IMR-90 (cell line): ENCODE measurements at regions not wholly inside any gene's neighbourhood (a gene's known extent, or its start where the extent isn't known, plus 50 kb on each side); places are given as distances from the start of the nearest gene placed in this dataset.
"Not testable (repeated sequence)": the region's sequence is repeated elsewhere in the genome, so short reads cannot be mapped to it uniquely, and the experiment has no call there.

ENCODE experiments used
- ATAC-seq: fragments of 200-7000 bp; cut with Tn5 transposase; 2 replicates; pipeline ENCODE4 v1.9.1; 2020; ENCODE audit warnings: low read depth, mild to moderate bottlenecking, moderate library complexity
- BruUV-seq: library from RNA; stranded (reverse); fragments of 400-500 nt; replicated peaks from 2 replicates; lab custom pipeline; 2021; lab: Mats Ljungman, UMichigan
- CTCF ChIA-PET: fragments of 300-600 bp; formaldehyde crosslinking; extraction: SDS; loops from one replicate; lab custom pipeline; 2021; ENCODE audit warnings: antibody characterized with exemption; lab: Yijun Ruan, JAX
- POLR2A ChIA-PET: fragments of 300-600 bp; sonication (Branson Sonifier 250); formaldehyde crosslinking; loops from one replicate; lab custom pipeline; 2022; ENCODE audit warnings: antibody characterized with exemption; ENCODE audit not compliant: unreplicated experiment; lab: Charles Lee
- DNase-seq: peaks from one replicate; pipeline ENCODE4 v3.0.0; 2013
- H2AFZ ChIP-seq: replicated peaks from 2 replicates; pipeline ENCODE3; 2013; ENCODE audit warnings: low read length, mild to moderate bottlenecking; ENCODE audit not compliant: poor library complexity
- H2AK5ac ChIP-seq: 2 replicates; pipeline ENCODE4 v1.6.1; 2013; ENCODE audit warnings: low read depth, low read length, inconsistent platforms
- H2AK9ac ChIP-seq: replicated peaks from 2 replicates; pipeline ENCODE3; 2013; ENCODE audit warnings: mild to moderate bottlenecking, low read depth, low read length, moderate library complexity; ENCODE audit not compliant: poor library complexity
- H2BK120ac ChIP-seq: 2 replicates; pipeline ENCODE4 v1.6.1; 2013; ENCODE audit warnings: low read depth, low read length, inconsistent platforms
- H2BK15ac ChIP-seq: 3 replicates; pipeline ENCODE4 v1.6.1; 2013; ENCODE audit warnings: low read depth, low read length, inconsistent platforms
- H2BK20ac ChIP-seq: 2 replicates; pipeline ENCODE4 v1.6.1; 2013; ENCODE audit warnings: low read depth, mild to moderate bottlenecking, inconsistent platforms, low read length, moderate library complexity
- H2BK5ac ChIP-seq: 2 replicates; pipeline ENCODE4 v1.6.1; 2013; ENCODE audit warnings: mild to moderate bottlenecking, low read depth, low read length, inconsistent platforms; ENCODE audit not compliant: poor library complexity, severe bottlenecking
- H3K14ac ChIP-seq: replicated peaks from 2 replicates; pipeline ENCODE4 v1.6.1; 2013; ENCODE audit warnings: low read depth, low read length, inconsistent platforms
- H3K18ac ChIP-seq: 2 replicates; pipeline ENCODE4 v1.6.1; 2013; ENCODE audit warnings: low read depth, low read length, control low read depth
- H3K23ac ChIP-seq: 2 replicates; pipeline ENCODE4 v1.6.1; 2013; ENCODE audit warnings: low read depth, low read length, inconsistent platforms
- H3K27ac ChIP-seq: 2 replicates; pipeline ENCODE4 v1.5.1; 2013; ENCODE audit warnings: mild to moderate bottlenecking, control low read depth, low read length; ENCODE audit not compliant: insufficient read depth
- H3K27me3 ChIP-seq: 2 replicates; pipeline ENCODE4 v1.6.1; 2013; ENCODE audit warnings: low read length; ENCODE audit not compliant: control insufficient read depth, insufficient read depth
- H3K36me3 ChIP-seq: 2 replicates; pipeline ENCODE4 v1.6.1; 2013; ENCODE audit warnings: low read length, mixed read lengths; ENCODE audit not compliant: control insufficient read depth, insufficient read depth
- H3K4ac ChIP-seq: 2 replicates; pipeline ENCODE4 v1.6.1; 2013; ENCODE audit warnings: low read depth, low read length, inconsistent platforms
- H3K4me1 ChIP-seq: 2 replicates; pipeline ENCODE4 v1.6.1; 2013; ENCODE audit warnings: low read length, mixed read lengths; ENCODE audit not compliant: control insufficient read depth, insufficient read depth
- H3K4me2 ChIP-seq: 2 replicates; pipeline ENCODE4 v1.6.1; 2013; ENCODE audit warnings: low read depth, mild to moderate bottlenecking, control low read depth, low read length, moderate library complexity
- H3K4me3 ChIP-seq: 2 replicates; pipeline ENCODE4 v1.5.1; 2013; ENCODE audit warnings: low read depth, mild to moderate bottlenecking, control low read depth, low read length, moderate library complexity; ENCODE audit not compliant: insufficient read depth
- H3K56ac ChIP-seq: 2 replicates; pipeline ENCODE4 v1.6.1; 2013; ENCODE audit warnings: low read length, inconsistent platforms; ENCODE audit not compliant: insufficient read depth; ENCODE audit errors: extremely low read depth
- H3K79me1 ChIP-seq, 2 experiments: 2 replicates each; pipeline ENCODE4 v1.6.1; 2013; ENCODE audit warnings: low read length in 2 of 2, inconsistent platforms in 1 of 2, low read depth in 1 of 2
- H3K9ac ChIP-seq: 2 replicates; pipeline ENCODE4 v1.6.1; 2013; ENCODE audit warnings: low read depth, low read length, control low read depth
- H3K9me1 ChIP-seq: 2 replicates; pipeline ENCODE4 v1.6.1; 2013; ENCODE audit warnings: low read length, inconsistent platforms; ENCODE audit not compliant: insufficient read depth
- H3K9me3 ChIP-seq: 2 replicates; pipeline ENCODE4 v1.6.1; 2013; ENCODE audit warnings: low read length; ENCODE audit not compliant: control insufficient read depth, insufficient read depth
- H4K20me1 ChIP-seq: 2 replicates; pipeline ENCODE4 v1.6.1; 2013; ENCODE audit warnings: low read length, inconsistent platforms; ENCODE audit not compliant: insufficient read depth
- H4K5ac ChIP-seq: 2 replicates; pipeline ENCODE4 v1.6.1; 2013; ENCODE audit warnings: mild to moderate bottlenecking, low read depth, low read length, control low read depth
- H4K8ac ChIP-seq, 2 experiments: 2 replicates each; pipeline ENCODE4 v1.6.1; 2013; ENCODE audit warnings: low read depth in 2 of 2, low read length in 2 of 2, control low read depth in 1 of 2, inconsistent platforms in 1 of 2
- H4K91ac ChIP-seq: 2 replicates; pipeline ENCODE4 v1.6.1; 2013; ENCODE audit warnings: low read depth, low read length, inconsistent platforms; ENCODE audit not compliant: insufficient read depth
- BHLHE40 ChIP-seq: fragments of 150-350 bp; IDR thresholded peaks from 2 replicates; pipeline ENCODE4 v1.6.1; 2016; ENCODE audit warnings: mild to moderate bottlenecking, low read depth, low read length
- CEBPB ChIP-seq: IDR thresholded peaks from 2 replicates; pipeline ENCODE4 v1.6.1; 2012; ENCODE audit warnings: low read depth, low read length, improper control_type of control experiment
- CHD1 ChIP-seq: IDR thresholded peaks from 2 replicates; pipeline ENCODE4 v1.6.1; 2012; ENCODE audit warnings: low read depth, low read length, improper control_type of control experiment
- FOS ChIP-seq: fragments of 150-350 bp; IDR thresholded peaks from 2 replicates; pipeline ENCODE4 v1.6.1; 2016; ENCODE audit warnings: low read depth, low read length
- MAZ ChIP-seq: IDR thresholded peaks from 2 replicates; pipeline ENCODE4 v1.6.1; 2012; ENCODE audit warnings: low read depth, mild to moderate bottlenecking, low read length, improper control_type of control experiment, moderate library complexity, borderline replicate concordance
- MXI1 ChIP-seq: IDR thresholded peaks from 2 replicates; pipeline ENCODE4 v1.6.1; 2012; ENCODE audit warnings: low read depth, mild to moderate bottlenecking, low read length, moderate library complexity, borderline replicate concordance
- NFE2L2 ChIP-seq: fragments of 150-350 bp; IDR thresholded peaks from 2 replicates; pipeline ENCODE4 v1.6.1; 2016; ENCODE audit warnings: low read depth, mild to moderate bottlenecking, low read length
- POLR2A ChIP-seq: IDR thresholded peaks from 2 replicates; pipeline ENCODE4 v1.6.1; 2012; ENCODE audit warnings: mild to moderate bottlenecking, low read depth, low read length
- RAD21 ChIP-seq: IDR thresholded peaks from 2 replicates; pipeline ENCODE4 v1.6.1; 2012; ENCODE audit warnings: low read length, improper control_type of control experiment
- WGBS, 2 experiments: methylation state at CpG; one replicate each; pipeline versions ENCODE4 v1.1.5 to v1.1.7; 2013; ENCODE audit warnings: missing lambda C conversion rate in 2 of 2; ENCODE audit not compliant: insufficient read length in 1 of 2; ENCODE audit errors: extremely low coverage in 2 of 2; 5-methylcytosine and 5-hydroxymethylcytosine counted together
- dilution Hi-C: fragments of 300-500 bp; cut with HindIII; formaldehyde crosslinking; loops from one replicate; pipeline ENCODE4 v1.14.3; 2018; ENCODE audit warnings: low sequenced_read_pairs; ENCODE audit not compliant: unreplicated experiment
- in situ Hi-C: fragments of 300-500 bp; cut with MboI; formaldehyde crosslinking; loops from 3 replicates; pipeline ENCODE4 v1.14.3; 2019; ENCODE audit warnings: low sequenced_read_pairs, inconsistent platforms, mixed read lengths
- intact Hi-C: fragments of 100-400 bp; cut with micrococcal nuclease; formaldehyde crosslinking; loops from 2 replicates; pipeline ENCODE4 v1.10.0; 2022
- TF ChIP-seq, protein P1 (sequence below): fragments of 150-350 bp; IDR thresholded peaks from 2 replicates; pipeline ENCODE4 v1.6.1; 2017; ENCODE audit warnings: mild to moderate bottlenecking, antibody characterized with exemption, low read length, low read depth

DNA sequence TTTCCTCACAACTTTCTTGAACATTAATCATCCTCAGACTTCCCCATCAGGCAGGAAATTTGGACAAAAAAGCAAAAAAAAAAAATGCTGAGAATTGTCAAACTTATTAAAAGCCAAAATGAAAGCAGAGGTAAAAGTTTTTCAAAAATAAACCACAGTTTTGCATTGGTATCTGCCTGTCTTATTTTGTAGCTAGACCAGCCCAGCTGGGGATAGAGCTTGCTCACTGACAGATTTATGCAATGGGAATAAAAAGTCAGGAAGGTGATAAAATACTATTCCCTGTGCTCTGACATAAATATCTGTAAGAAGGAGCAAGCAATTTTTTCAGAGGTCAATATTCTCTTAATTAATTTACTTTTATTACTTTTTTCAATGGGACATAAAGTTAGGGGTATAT, 1006.7 kb upstream of the ALCAM start:
- H2AFZ ChIP-seq = no peak overlapping the region
- BruUV-seq = no TSS peak
- no peak for DNase-seq

GRCh38 chr3:104361748-104362147, 1005.0 kb upstream of the ALCAM start:
- no CpG with 5 or more reads among the region's 8 CpGs for WGBS, 2 experiments
- H2AK5ac ChIP-seq, H4K20me1 ChIP-seq, in situ Hi-C loops, BruUV-seq, ATAC-seq, H3K27me3 ChIP-seq, H4K91ac ChIP-seq, H4K8ac ChIP-seq, H3K9me1 ChIP-seq, H3K79me1 ChIP-seq, CTCF ChIA-PET, H2AFZ ChIP-seq, dilution Hi-C loops, H3K4me3 ChIP-seq, H3K56ac ChIP-seq, H2BK20ac ChIP-seq, H3K36me3 ChIP-seq, H3K9ac ChIP-seq, H3K14ac ChIP-seq, POLR2A ChIA-PET, H2AK9ac ChIP-seq, H2BK5ac ChIP-seq, H3K18ac ChIP-seq, H3K4ac ChIP-seq, H2BK120ac ChIP-seq, H3K27ac ChIP-seq, H3K9me3 ChIP-seq, H4K5ac ChIP-seq, H3K23ac ChIP-seq, DNase-seq, H2BK15ac ChIP-seq, H3K4me2 ChIP-seq, intact Hi-C loops, H3K4me1 ChIP-seq: not testable (repeated sequence)

More for the DNA sequence above, 1006.7 kb upstream of the ALCAM start:
- Histone ChIP-seq H3K14ac (0 out of 2 replicates have a peak overlapping the region, but pooled peaks have one; percentile 54), H4K5ac (no peak overlapping the region), H4K8ac (peak overlapping the region in 1 of 2 experiments; percentile 52; a peak in 1 of 4 replicates), H3K27ac (peak overlapping the region; percentile 41), H3K79me1 (no peaks in the 10 kb centered on the region), H2BK120ac (peak overlapping the region; percentile 55), H2AK9ac (no peak overlapping the region), H2BK15ac (0 out of 3 replicates have a peak overlapping the region, but pooled peaks have one; percentile 26), H3K18ac (peak overlapping the region; percentile 72; the same call in 1 of the 2 replicates), H3K4ac (no peak overlapping the region), H3K23ac (no peak overlapping the region), H4K91ac (0 out of 2 replicates have a peak overlapping the region, but pooled peaks have one; percentile 40), H3K27me3 (no peaks in the 10 kb centered on the region), H3K9me3 (no peaks in the 10 kb centered on the region), H3K4me1 (no peaks in the 10 kb centered on the region), H3K36me3 (no peaks in the 10 kb centered on the region), H3K9me1 (no peaks in the 10 kb centered on the region), H3K56ac (peak overlapping the region; percentile 39), H2AK5ac (no peak overlapping the region), H2BK20ac (no peak overlapping the region), H3K4me3 (peak overlapping the region; percentile 23; the same call in 1 of the 2 replicates), H3K9ac (no peak overlapping the region; the same call in 1 of the 2 replicates), H2BK5ac (peak overlapping the region; percentile 93), H4K20me1 (no peaks in the 10 kb centered on the region), H3K4me2 (peak overlapping the region; percentile 92)
- in situ Hi-C loops (no loop called here), intact Hi-C loops (no loop called here), dilution Hi-C loops (no loop called here)
- TF ChIP-seq POLR2A = no peak
- TF ChIP-seq MXI1 = no peak
- no peak for TF ChIP-seq CHD1
- no peak for TF ChIP-seq BHLHE40
- TF ChIP-seq CEBPB = no peak
- TF ChIP-seq RAD21 = no peak
- TF ChIP-seq, protein P1, sequence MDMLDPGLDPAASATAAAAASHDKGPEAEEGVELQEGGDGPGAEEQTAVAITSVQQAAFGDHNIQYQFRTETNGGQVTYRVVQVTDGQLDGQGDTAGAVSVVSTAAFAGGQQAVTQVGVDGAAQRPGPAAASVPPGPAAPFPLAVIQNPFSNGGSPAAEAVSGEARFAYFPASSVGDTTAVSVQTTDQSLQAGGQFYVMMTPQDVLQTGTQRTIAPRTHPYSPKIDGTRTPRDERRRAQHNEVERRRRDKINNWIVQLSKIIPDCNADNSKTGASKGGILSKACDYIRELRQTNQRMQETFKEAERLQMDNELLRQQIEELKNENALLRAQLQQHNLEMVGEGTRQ = no peak
- TF ChIP-seq NFE2L2 = no peak
- no peak for TF ChIP-seq MAZ
- TF ChIP-seq FOS = no peak
- ChIA-PET POLR2A (no interaction called here), CTCF (interaction anchor here (0.5 to 0.7 kb wide), 4 partner anchors 19 to 520 kb away, joined by 3 to 7 read pairs (median 5); no protein-coding TSS in a partner anchor)
- peak; percentile 45 for ATAC-seq
